Uterus (tissue), 2 donors: ENCODE measurements at regions not wholly inside any gene's neighbourhood (a gene's known extent, or its start where the extent isn't known, plus 50 kb on each side); places are given as distances from the start of the nearest gene placed in this dataset.

Source experiments
- CTCF ChIP-seq, 4 experiments: fragments of 200-600 bp in 2 of 4; fragments of 450-650 bp in 2 of 4; sonication (generic) in 2 of 4; IDR thresholded peaks; one replicate each; pipeline ENCODE4 v1.5.1; 2016 to 2019; ENCODE audit warnings: antibody characterized with exemption in 4 of 4, mild to moderate bottlenecking in 2 of 4, moderate library complexity in 1 of 4
- POLR2A ChIP-seq, 2 donors: fragments of 450-650 bp; IDR thresholded peaks; one replicate each; pipeline ENCODE4 v1.6.1; 2016; ENCODE audit warnings: antibody characterized with exemption in 2 of 2, mild to moderate bottlenecking in 1 of 2, moderate library complexity in 1 of 2

GRCh38 chr11:82465481-82465880 is 268.2 kb downstream of the FAM181B start:
- no peak for TF ChIP-seq POLR2A (IDR thresholded peaks at IDR 0.05)
- TF ChIP-seq CTCF (IDR thresholded peaks at IDR 0.05) = no peak
